OCI-LY7 (cell line): ENCODE measurements at regions not wholly inside any gene's neighbourhood (a gene's known extent, or its start where the extent isn't known, plus 50 kb on each side); places are given as distances from the start of the nearest gene placed in this dataset.

Experiments
- EZH2phosphoT487 ChIP-seq: fragments of 200-600 bp; sonication (generic); IDR thresholded peaks from 2 replicates; pipeline ENCODE4 v1.6.1; 2018; ENCODE audit warnings: low read depth, borderline replicate concordance, mild to moderate bottlenecking, mixed run types, antibody characterized with exemption, low read length, moderate library complexity, mixed read lengths
- TF ChIP-seq, protein P1 (sequence below): fragments of 200-600 bp; sonication (generic); conservative IDR thresholded peaks from 2 replicates; pipeline ENCODE4 v1.5.1; 2014; ENCODE audit warnings: mild to moderate bottlenecking, antibody characterized with exemption, low read length, moderate library complexity, mixed read lengths

DNA sequence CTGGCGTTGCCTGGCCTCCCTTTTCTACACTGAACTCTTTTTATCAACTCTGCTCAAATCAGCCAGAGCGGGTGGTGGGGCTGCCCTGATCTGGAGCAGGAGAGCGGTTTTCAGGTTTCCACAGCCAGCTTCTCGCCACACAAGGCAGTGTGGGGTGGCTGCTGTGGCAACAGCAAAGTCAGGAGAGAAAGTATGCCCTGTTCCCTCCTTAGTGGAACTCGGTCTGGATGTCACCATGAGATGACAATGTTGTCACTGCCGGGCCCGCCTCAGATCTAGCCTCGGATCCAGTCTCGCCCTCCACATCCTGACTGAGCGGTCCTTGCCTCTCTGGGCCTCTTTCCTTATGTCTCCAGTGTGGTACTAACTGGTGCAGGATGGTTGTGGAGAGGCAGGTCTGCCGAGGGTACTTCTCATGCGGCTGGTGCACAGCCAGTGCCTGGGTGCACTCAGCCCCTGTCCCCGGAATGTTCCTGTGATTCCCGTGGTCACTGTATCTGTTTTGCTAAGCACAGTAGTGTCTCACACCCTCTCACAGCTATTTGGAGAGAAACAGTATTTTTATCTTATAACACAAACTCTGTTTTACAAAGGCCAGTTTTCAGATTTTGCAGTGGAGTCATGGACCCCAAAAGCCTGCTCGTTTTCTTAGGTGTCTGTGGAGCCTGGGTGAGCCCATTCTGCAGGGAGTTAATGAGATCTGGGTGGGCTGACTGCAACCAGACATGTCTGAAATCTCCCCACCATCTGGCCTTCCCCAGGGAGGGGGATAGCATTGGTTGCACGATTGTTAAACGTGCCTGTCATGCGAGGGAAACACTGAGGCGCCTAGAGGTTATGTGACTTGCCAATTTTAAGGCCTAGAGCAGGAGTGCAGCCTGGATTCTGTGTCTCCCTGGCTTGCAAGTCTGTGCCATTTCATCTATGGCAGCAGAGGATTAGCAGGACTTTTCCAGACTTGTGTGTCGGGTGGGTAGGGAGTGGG lies 261.1 kb upstream of the AGAP1 start:
- TF ChIP-seq EZH2phosphoT487: no peak
- TF ChIP-seq, protein P1, sequence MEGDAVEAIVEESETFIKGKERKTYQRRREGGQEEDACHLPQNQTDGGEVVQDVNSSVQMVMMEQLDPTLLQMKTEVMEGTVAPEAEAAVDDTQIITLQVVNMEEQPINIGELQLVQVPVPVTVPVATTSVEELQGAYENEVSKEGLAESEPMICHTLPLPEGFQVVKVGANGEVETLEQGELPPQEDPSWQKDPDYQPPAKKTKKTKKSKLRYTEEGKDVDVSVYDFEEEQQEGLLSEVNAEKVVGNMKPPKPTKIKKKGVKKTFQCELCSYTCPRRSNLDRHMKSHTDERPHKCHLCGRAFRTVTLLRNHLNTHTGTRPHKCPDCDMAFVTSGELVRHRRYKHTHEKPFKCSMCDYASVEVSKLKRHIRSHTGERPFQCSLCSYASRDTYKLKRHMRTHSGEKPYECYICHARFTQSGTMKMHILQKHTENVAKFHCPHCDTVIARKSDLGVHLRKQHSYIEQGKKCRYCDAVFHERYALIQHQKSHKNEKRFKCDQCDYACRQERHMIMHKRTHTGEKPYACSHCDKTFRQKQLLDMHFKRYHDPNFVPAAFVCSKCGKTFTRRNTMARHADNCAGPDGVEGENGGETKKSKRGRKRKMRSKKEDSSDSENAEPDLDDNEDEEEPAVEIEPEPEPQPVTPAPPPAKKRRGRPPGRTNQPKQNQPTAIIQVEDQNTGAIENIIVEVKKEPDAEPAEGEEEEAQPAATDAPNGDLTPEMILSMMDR: no peak
